B cell (primary cell): ENCODE measurements at regions not wholly inside any gene's neighbourhood (a gene's known extent, or its start where the extent isn't known, plus 50 kb on each side); places are given as distances from the start of the nearest gene placed in this dataset.

ENCODE experiments used
- EZH2 ChIP-seq: IDR thresholded peaks from 2 replicates; pipeline ENCODE4 v1.6.1; 2012; ENCODE audit warnings: borderline replicate concordance, low read depth, mild to moderate bottlenecking, moderate library complexity, low read length; ENCODE audit not compliant: insufficient read depth, poor library complexity, severe bottlenecking
- TF ChIP-seq, protein P1 (sequence below): fragments of 200-600 bp; IDR thresholded peaks from one replicate; pipeline ENCODE4 v1.8.0; 2022; ENCODE audit warnings: antibody characterized with exemption, mild to moderate bottlenecking

DNA sequence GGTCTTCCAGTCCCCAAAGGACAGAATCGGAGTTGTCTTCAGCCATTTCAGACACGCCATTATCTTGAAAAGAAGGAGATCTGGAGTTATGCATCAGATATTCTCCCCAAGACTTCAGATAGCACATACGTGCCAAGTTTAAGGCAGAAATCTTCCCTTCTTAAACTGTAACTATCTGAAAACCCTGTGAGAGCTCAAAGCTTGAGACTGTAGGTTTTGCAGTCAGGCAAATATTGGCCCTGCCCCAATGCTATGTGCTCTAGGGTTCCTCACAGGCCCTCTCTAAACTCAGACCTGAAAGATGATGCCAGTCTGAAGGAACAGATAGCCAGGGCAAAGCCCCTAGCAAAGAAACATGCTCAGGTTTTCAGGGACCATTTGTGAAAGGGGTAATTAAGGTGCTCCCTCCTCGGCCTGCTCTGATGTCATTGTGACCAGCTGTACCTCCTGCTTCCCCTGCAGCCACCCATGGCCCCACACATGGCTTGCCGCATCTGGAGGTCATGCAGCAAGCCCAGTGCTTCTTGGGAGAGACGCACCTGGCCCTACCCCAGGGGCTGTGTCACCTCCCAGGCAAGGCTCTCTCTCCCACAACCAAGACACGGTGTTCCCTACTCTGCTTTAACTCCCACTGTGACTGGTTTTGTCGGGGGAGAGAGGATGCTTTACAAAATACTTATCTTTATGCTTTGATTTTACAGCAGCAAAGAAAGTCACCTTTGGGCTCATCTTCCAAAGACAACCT, 53.4 kb upstream of the POMGNT2 start:
- TF ChIP-seq, protein P1, sequence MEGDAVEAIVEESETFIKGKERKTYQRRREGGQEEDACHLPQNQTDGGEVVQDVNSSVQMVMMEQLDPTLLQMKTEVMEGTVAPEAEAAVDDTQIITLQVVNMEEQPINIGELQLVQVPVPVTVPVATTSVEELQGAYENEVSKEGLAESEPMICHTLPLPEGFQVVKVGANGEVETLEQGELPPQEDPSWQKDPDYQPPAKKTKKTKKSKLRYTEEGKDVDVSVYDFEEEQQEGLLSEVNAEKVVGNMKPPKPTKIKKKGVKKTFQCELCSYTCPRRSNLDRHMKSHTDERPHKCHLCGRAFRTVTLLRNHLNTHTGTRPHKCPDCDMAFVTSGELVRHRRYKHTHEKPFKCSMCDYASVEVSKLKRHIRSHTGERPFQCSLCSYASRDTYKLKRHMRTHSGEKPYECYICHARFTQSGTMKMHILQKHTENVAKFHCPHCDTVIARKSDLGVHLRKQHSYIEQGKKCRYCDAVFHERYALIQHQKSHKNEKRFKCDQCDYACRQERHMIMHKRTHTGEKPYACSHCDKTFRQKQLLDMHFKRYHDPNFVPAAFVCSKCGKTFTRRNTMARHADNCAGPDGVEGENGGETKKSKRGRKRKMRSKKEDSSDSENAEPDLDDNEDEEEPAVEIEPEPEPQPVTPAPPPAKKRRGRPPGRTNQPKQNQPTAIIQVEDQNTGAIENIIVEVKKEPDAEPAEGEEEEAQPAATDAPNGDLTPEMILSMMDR = no peak
- no peak for TF ChIP-seq EZH2
